CD4-positive, alpha-beta T cell (primary cell): ENCODE measurements at regions not wholly inside any gene's neighbourhood (a gene's known extent, or its start where the extent isn't known, plus 50 kb on each side); places are given as distances from the start of the nearest gene placed in this dataset.

Experiments
- ATAC-seq: fragments of 200-7000 bp; cut with Tn5 transposase; one replicate; pipeline ENCODE4 v1.10.0; 2022; ENCODE audit warnings: mild to moderate bottlenecking; ENCODE audit not compliant: poor library complexity
- CTCF ChIA-PET: fragments of 350-600 bp; sonication (Branson Sonifier 250); formaldehyde crosslinking; loops from one replicate; lab custom pipeline; 2021; ENCODE audit warnings: antibody characterized with exemption, inconsistent platforms; lab: Charles Lee
- POLR2A ChIA-PET: fragments of 350-600 bp; sonication (Branson Sonifier 250); formaldehyde crosslinking; loops from one replicate; lab custom pipeline; 2021; ENCODE audit warnings: antibody characterized with exemption, inconsistent platforms; lab: Charles Lee
- DNase-seq, 14 experiments: peaks; one replicate each; pipeline ENCODE4 v3.0.0-alpha.2; 2013 to 2020; ENCODE audit warnings: mixed read lengths in 2 of 14
- H3K27ac ChIP-seq, 2 donors: one replicate each; pipeline versions ENCODE4 v1.5.1 to v1.7.0; 2013; ENCODE audit warnings: low read length in 2 of 2, low read depth in 1 of 2, mild to moderate bottlenecking in 1 of 2
- H3K27me3 ChIP-seq, 2 experiments: 1 replicate in 1 of 2; 2 replicates in 1 of 2; pipeline versions ENCODE4 v1.6.1 to v1.7.0; 2013; ENCODE audit warnings: low read length in 2 of 2, control low read depth in 1 of 2, mild to moderate bottlenecking in 1 of 2, moderate library complexity in 1 of 2; ENCODE audit not compliant: insufficient read depth in 2 of 2, control insufficient read depth in 1 of 2
- H3K36me3 ChIP-seq: one replicate; pipeline ENCODE4 v1.6.1; 2013; ENCODE audit warnings: low read length, control low read depth; ENCODE audit not compliant: insufficient read depth
- H3K4me1 ChIP-seq: one replicate; pipeline ENCODE4 v1.6.1; 2013; ENCODE audit warnings: low read length, control low read depth; ENCODE audit not compliant: insufficient read depth
- H3K4me3 ChIP-seq: one replicate; pipeline ENCODE4 v1.5.1; 2013; ENCODE audit warnings: mild to moderate bottlenecking, low read length, moderate library complexity
- H3K9me3 ChIP-seq, 2 experiments: 1 replicate in 1 of 2; 2 replicates in 1 of 2; pipeline versions ENCODE4 v1.6.1 to v1.7.0; 2013; ENCODE audit warnings: low read length in 2 of 2, mild to moderate bottlenecking in 2 of 2, control low read depth in 1 of 2, moderate library complexity in 1 of 2; ENCODE audit not compliant: control insufficient read depth in 1 of 2, insufficient read depth in 1 of 2
- H3K27ac Mint-ChIP-seq: one replicate; pipeline ENCODE4 v1.8.0; 2020; ENCODE audit warnings: mixed read lengths
- H3K27me3 Mint-ChIP-seq: one replicate; pipeline ENCODE4 v1.8.0; 2021; ENCODE audit warnings: mixed read lengths
- H3K36me3 Mint-ChIP-seq: one replicate; pipeline ENCODE4 v1.8.0; 2021; ENCODE audit warnings: low read depth, mixed read lengths
- H3K4me1 Mint-ChIP-seq: one replicate; pipeline ENCODE4 v1.8.0; 2021; ENCODE audit warnings: low read depth, mixed read lengths
- H3K4me3 Mint-ChIP-seq: one replicate; pipeline ENCODE4 v1.8.0; 2020; ENCODE audit warnings: mild to moderate bottlenecking, mixed read lengths
- H3K9me3 Mint-ChIP-seq: one replicate; pipeline ENCODE4 v1.8.0; 2020; ENCODE audit warnings: mixed read lengths
- intact Hi-C, 2 experiments: fragments of 100-400 bp; cut with DNase I in 1 of 2; cut with micrococcal nuclease in 1 of 2; formaldehyde crosslinking; loops; one replicate each; pipeline versions ENCODE4 v1.15.1 to v1.9.0; 2023 to 2025; cut with DNase I, micrococcal nuclease
- TF ChIP-seq, protein P1 (sequence below): fragments of 200-600 bp; IDR thresholded peaks from one replicate; pipeline ENCODE4 v1.8.0; 2022; ENCODE audit warnings: antibody characterized with exemption, mild to moderate bottlenecking

DNA sequence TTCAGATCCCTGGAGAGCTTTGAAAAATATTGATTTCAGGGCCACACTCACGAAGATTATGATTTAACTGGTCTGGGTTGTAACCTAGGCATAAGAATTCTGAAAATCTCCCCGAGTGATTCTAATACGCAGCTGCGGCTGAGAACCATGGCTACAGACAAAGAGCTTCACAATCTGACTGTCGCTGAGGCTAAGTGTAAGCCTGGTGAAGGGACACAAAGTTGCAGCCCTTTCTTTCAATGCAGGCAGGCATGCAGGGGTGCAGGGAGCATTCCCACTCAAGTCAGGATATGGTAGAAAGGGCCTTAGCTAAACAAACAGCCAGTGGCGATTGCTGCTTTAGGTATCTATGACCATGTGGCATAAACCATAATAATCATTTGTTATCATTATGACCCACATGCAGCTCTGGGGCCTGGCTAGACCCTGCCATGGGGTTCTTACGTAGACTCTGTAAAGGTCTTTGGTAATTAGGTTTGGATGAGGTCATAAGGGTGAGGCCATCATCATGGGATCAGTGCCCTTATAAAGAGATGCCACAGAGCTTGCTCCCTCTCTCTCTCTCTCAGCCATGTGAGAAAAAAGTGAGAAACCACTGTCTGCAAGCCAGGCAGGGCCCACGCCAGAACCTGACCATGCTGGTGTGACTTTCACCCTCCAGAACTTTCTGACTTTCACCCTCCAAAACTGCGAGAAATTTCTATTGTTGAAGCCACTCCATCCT, 88.4 kb upstream of the LANCL2 start:
- H3K27me3 Mint-ChIP-seq = peaks cover 13% of the 10 kb centered on the region
- H3K4me3 Mint-ChIP-seq = no peak overlapping the region

DNA sequence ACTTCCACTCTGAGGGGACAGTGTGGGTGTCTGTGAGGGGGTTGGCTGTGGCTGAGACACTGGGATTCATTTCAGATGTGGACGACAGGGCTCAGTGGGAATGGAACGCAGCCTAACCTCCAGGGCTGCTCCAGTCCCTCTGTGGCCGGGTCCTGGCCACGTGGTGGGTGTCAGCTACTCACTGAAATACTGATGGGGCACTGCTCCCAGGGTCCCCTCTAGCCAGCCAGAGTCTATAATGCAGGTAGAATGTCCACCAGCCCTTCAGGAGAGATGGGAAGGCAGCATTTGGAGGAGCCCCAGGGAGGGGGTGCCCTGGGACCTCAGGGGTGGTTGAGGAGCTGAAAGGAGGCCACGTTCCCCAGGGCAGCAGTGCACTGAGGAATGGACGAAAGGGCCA, 87.2 kb upstream of the LANCL2 start:
- H3K27ac ChIP-seq = no peak overlapping the region
- H3K27me3 ChIP-seq = no peaks in the 10 kb centered on the region
- intact Hi-C loops = no loop called here
- H3K9me3 Mint-ChIP-seq = no peaks in the 10 kb centered on the region
- H3K4me1 Mint-ChIP-seq = no peaks in the 10 kb centered on the region
- DNase-seq (no peak), ATAC-seq (no peak)
- POLR2A ChIA-PET = no interaction called here
- H3K4me1 ChIP-seq = no peaks in the 10 kb centered on the region
- CTCF ChIA-PET = interaction anchor here (2.0 kb wide), 1 partner anchor 138 kb away, joined by 5 read pairs; no protein-coding TSS in a partner anchor
- no peak overlapping the region for H3K27ac Mint-ChIP-seq
- peaks cover 13% of the 10 kb centered on the region for H3K27me3 Mint-ChIP-seq
- no peaks in the 10 kb centered on the region for H3K36me3 Mint-ChIP-seq
- TF ChIP-seq, protein P1, sequence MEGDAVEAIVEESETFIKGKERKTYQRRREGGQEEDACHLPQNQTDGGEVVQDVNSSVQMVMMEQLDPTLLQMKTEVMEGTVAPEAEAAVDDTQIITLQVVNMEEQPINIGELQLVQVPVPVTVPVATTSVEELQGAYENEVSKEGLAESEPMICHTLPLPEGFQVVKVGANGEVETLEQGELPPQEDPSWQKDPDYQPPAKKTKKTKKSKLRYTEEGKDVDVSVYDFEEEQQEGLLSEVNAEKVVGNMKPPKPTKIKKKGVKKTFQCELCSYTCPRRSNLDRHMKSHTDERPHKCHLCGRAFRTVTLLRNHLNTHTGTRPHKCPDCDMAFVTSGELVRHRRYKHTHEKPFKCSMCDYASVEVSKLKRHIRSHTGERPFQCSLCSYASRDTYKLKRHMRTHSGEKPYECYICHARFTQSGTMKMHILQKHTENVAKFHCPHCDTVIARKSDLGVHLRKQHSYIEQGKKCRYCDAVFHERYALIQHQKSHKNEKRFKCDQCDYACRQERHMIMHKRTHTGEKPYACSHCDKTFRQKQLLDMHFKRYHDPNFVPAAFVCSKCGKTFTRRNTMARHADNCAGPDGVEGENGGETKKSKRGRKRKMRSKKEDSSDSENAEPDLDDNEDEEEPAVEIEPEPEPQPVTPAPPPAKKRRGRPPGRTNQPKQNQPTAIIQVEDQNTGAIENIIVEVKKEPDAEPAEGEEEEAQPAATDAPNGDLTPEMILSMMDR = no peak
- no peaks in the 10 kb centered on the region for H3K9me3 ChIP-seq
- H3K36me3 ChIP-seq = no peaks in the 10 kb centered on the region
- H3K4me3 ChIP-seq = no peak overlapping the region
- H3K4me3 Mint-ChIP-seq = no peak overlapping the region

More for the DNA sequence above, 88.4 kb upstream of the LANCL2 start:
- DNase-seq (no peak), ATAC-seq (no peak)
- Mint-ChIP-seq H3K27ac (no peak overlapping the region), H3K9me3 (no peaks in the 10 kb centered on the region), H3K36me3 (no peaks in the 10 kb centered on the region), H3K4me1 (no peaks in the 10 kb centered on the region)
- Histone ChIP-seq H3K27ac (no peak overlapping the region), H3K36me3 (no peaks in the 10 kb centered on the region), H3K4me3 (no peak overlapping the region), H3K9me3 (no peaks in the 10 kb centered on the region), H3K27me3 (no peaks in the 10 kb centered on the region), H3K4me1 (no peaks in the 10 kb centered on the region)
- intact Hi-C loops = no loop called here
- TF ChIP-seq, protein P1 = no peak
- POLR2A ChIA-PET = no interaction called here
- CTCF ChIA-PET = interaction anchor here (1.6 kb wide), 1 partner anchor 139 kb away, joined by 6 read pairs; no protein-coding TSS in a partner anchor

DNA sequence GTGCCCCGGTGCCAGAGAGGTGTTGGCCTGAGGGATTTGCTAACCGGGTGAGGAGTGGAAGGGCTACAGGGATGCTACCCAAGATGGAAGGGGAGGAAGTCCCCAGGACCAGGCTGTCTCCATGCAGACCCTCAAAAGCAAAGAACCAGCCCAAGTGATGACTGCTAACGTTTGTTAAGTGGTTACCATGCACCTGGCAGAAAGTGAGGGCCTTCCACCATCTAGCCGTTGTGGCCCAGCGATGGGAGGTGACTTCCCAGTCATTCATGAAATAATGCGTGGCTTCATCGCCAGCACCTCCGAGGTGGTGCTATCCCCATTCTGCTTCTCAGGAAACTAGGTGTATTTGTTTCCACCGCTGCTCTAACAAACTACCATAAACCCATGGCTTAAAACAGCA, 86.8 kb upstream of the LANCL2 start:
- Mint-ChIP-seq H3K36me3 (no peaks in the 10 kb centered on the region), H3K9me3 (no peaks in the 10 kb centered on the region), H3K27ac (no peak overlapping the region), H3K27me3 (peaks cover 13% of the 10 kb centered on the region), H3K4me3 (no peak overlapping the region), H3K4me1 (no peaks in the 10 kb centered on the region)
- TF ChIP-seq, protein P1 = no peak
- no peaks in the 10 kb centered on the region for H3K4me1 ChIP-seq
- no peak overlapping the region for H3K4me3 ChIP-seq
- POLR2A ChIA-PET = no interaction called here
- CTCF ChIA-PET = interaction anchor here (2.0 kb wide), 1 partner anchor 137 kb away, joined by 5 read pairs; no protein-coding TSS in a partner anchor
- no peaks in the 10 kb centered on the region for H3K9me3 ChIP-seq
- ATAC-seq = no peak
- no peak overlapping the region for H3K27ac ChIP-seq
- H3K36me3 ChIP-seq = no peaks in the 10 kb centered on the region
- H3K27me3 ChIP-seq = no peaks in the 10 kb centered on the region
- no peak for DNase-seq
- intact Hi-C loops = no loop called here
